ENCODE measurements at regions not wholly inside any gene's neighbourhood (a gene's known extent, or its start where the extent isn't known, plus 50 kb on each side); places are given as distances from the start of the nearest gene placed in this dataset.

- no peaks in the 10 kb centered on the region for H3K27me3 ChIP-seq (ENCODE audit: control insufficient read depth in 1 of 2, insufficient read depth in 2 of 2, low read length in 2 of 2)
- no peaks in the 10 kb centered on the region for H3K36me3 ChIP-seq (replicated peaks in 1 of 2; ENCODE audit: control insufficient read depth in 1 of 2, insufficient read depth in 2 of 2, low read length in 2 of 2)
- ChIA-PET POLR2A (no interaction called here), CTCF (ENCODE audit: low intra/inter-chr PET ratio, low total read pairs) (no interaction called here)
- no peak for DNase-seq (ENCODE audit: low spot score)
- no peaks in the 10 kb centered on the region for H3K4me1 ChIP-seq (ENCODE audit: insufficient read depth, low read length)
- intact Hi-C loops (cut with micrococcal nuclease; ENCODE audit: unreplicated experiment) (no loop called here), in situ Hi-C loops (cut with HindIII; ENCODE audit: extremely low pct_ligation_motif_present, low pct_unique_long_range_greater_than_20kb) (no loop called here)
- ATAC-seq: no peak
- H3K9me3 ChIP-seq (ENCODE audit: low read length): no peaks in the 10 kb centered on the region
- H3K9ac ChIP-seq (ENCODE audit: insufficient read depth, low read depth, low read length): no peak overlapping the region
- FAIRE-seq: no peak
- no peaks in the 10 kb centered on the region for H3K79me2 ChIP-seq (ENCODE audit: insufficient read depth, low read length)
- H3K27ac ChIP-seq (ENCODE audit: extremely low read length, insufficient read depth, low read length): no peak overlapping the region
- 26% methylated on average over 2 of the region's 2 CpGs for WGBS (ENCODE audit: low lambda C conversion rate)
- no peak for TF ChIP-seq SNRNP70 (IDR thresholded peaks at IDR 0.05; ENCODE audit: low read depth, low read length)
- no peaks in the 10 kb centered on the region for H4K20me1 ChIP-seq (ENCODE audit: insufficient read depth, low read length)
- no peak overlapping the region for H3K4me3 ChIP-seq (replicated peaks in 1 of 3; ENCODE audit: insufficient read depth in 1 of 3, low read depth in 2 of 3, low read length in 3 of 3)
- BruUV-seq (replicated peaks): no TSS peak
- H3K4me2 ChIP-seq (ENCODE audit: low read depth, low read length): no peak overlapping the region
- no peak overlapping the region for H2AFZ ChIP-seq (ENCODE audit: low read length)
These were observed 1275.4 kb upstream of the C9orf72 start for GRCh38 chr9:28848671-28849070.

GRCh38 chr9:28853477-28853876 is 1280.2 kb upstream of the C9orf72 start:
- DNase-seq (ENCODE audit: low spot score) (no peak), FAIRE-seq (no peak), ATAC-seq (no peak)
- no peaks in the 10 kb centered on the region for H3K9me3 ChIP-seq (ENCODE audit: low read length)
- POLR2A ChIA-PET: no interaction called here
- no peaks in the 10 kb centered on the region for H3K79me2 ChIP-seq (ENCODE audit: insufficient read depth, low read length)
- no peak overlapping the region for H3K9ac ChIP-seq (ENCODE audit: insufficient read depth, low read depth, low read length)
- no peak overlapping the region for H3K4me2 ChIP-seq (ENCODE audit: low read depth, low read length)
- WGBS (ENCODE audit: low lambda C conversion rate): 2% methylated on average over 4 of the region's 4 CpGs
- no peak overlapping the region for H3K27ac ChIP-seq (ENCODE audit: extremely low read length, insufficient read depth, low read length)
- H3K27me3 ChIP-seq (ENCODE audit: control insufficient read depth in 1 of 2, insufficient read depth in 2 of 2, low read length in 2 of 2): no peaks in the 10 kb centered on the region
- no peaks in the 10 kb centered on the region for H4K20me1 ChIP-seq (ENCODE audit: insufficient read depth, low read length)
- H3K4me1 ChIP-seq (ENCODE audit: insufficient read depth, low read length): no peaks in the 10 kb centered on the region
- H3K4me3 ChIP-seq (replicated peaks in 1 of 3; ENCODE audit: insufficient read depth in 1 of 3, low read depth in 2 of 3, low read length in 3 of 3): no peak overlapping the region
- no peaks in the 10 kb centered on the region for H3K36me3 ChIP-seq (replicated peaks in 1 of 2; ENCODE audit: control insufficient read depth in 1 of 2, insufficient read depth in 2 of 2, low read length in 2 of 2)
- in situ Hi-C loops (cut with HindIII; ENCODE audit: extremely low pct_ligation_motif_present, low pct_unique_long_range_greater_than_20kb): no loop called here
- CTCF ChIA-PET (ENCODE audit: low intra/inter-chr PET ratio, low total read pairs): no interaction called here
- no peak overlapping the region for H2AFZ ChIP-seq (ENCODE audit: low read length)
- intact Hi-C loops (cut with micrococcal nuclease; ENCODE audit: unreplicated experiment): no loop called here
- no TSS peak for BruUV-seq (replicated peaks)
- TF ChIP-seq ZNF318 (CRISPR knock-in tag; IDR thresholded peaks at IDR 0.05) (no peak), ZSCAN22 (CRISPR knock-in tag; IDR thresholded peaks at IDR 0.05) (no peak), ZNF33B (CRISPR knock-in tag; IDR thresholded peaks at IDR 0.05) (no peak), ZBTB21 (CRISPR knock-in tag; IDR thresholded peaks at IDR 0.05) (no peak), KDM1A (CRISPR knock-in tag; IDR thresholded peaks at IDR 0.05) (no peak), BCL6 (CRISPR knock-in tag; IDR thresholded peaks at IDR 0.05) (no peak), ZNF761 (CRISPR knock-in tag; conservative IDR thresholded peaks at IDR 0.05) (no peak), ZNF563 (CRISPR knock-in tag; IDR thresholded peaks at IDR 0.05) (no peak), ETS1 (CRISPR knock-in tag; IDR thresholded peaks at IDR 0.05) (no peak), DNMT1 (CRISPR knock-in tag; IDR thresholded peaks at IDR 0.05) (no peak), NFIB (CRISPR knock-in tag; IDR thresholded peaks at IDR 0.05; ENCODE audit: borderline replicate concordance) (no peak)
